H9 (cell line): ENCODE measurements at regions not wholly inside any gene's neighbourhood (a gene's known extent, or its start where the extent isn't known, plus 50 kb on each side); places are given as distances from the start of the nearest gene placed in this dataset.

Experiments
- DNase-seq: peaks from one replicate; pipeline ENCODE4 v3.0.0-alpha.2; 2017
- H2AFZ ChIP-seq: one replicate; pipeline ENCODE4 v1.6.1; 2013; ENCODE audit warnings: mild to moderate bottlenecking, low read length, control low read depth, moderate library complexity
- H2AK5ac ChIP-seq: 2 replicates; pipeline ENCODE4 v1.6.1; 2013; ENCODE audit warnings: low read length, control low read depth, mixed read lengths; ENCODE audit not compliant: insufficient read length
- H2BK120ac ChIP-seq: one replicate; pipeline ENCODE4 v1.6.1; 2013; ENCODE audit warnings: low read depth, mild to moderate bottlenecking, low read length, control low read depth, inconsistent platforms; ENCODE audit not compliant: poor library complexity, severe bottlenecking
- H2BK12ac ChIP-seq: 2 replicates; pipeline ENCODE4 v1.6.1; 2013; ENCODE audit warnings: low read length, control low read depth, mixed read lengths, low read depth; ENCODE audit not compliant: insufficient read length
- H2BK15ac ChIP-seq: 2 replicates; pipeline ENCODE4 v1.6.1; 2013; ENCODE audit warnings: low read depth, low read length, control low read depth
- H2BK20ac ChIP-seq: one replicate; pipeline ENCODE4 v1.6.1; 2013; ENCODE audit warnings: low read depth, mild to moderate bottlenecking, low read length, control low read depth, inconsistent platforms; ENCODE audit not compliant: poor library complexity, severe bottlenecking
- H2BK5ac ChIP-seq: 2 replicates; pipeline ENCODE4 v1.6.1; 2013; ENCODE audit warnings: low read length, control low read depth, mixed read lengths; ENCODE audit not compliant: insufficient read length
- H3K14ac ChIP-seq: 2 replicates; pipeline ENCODE4 v1.6.1; 2013; ENCODE audit warnings: low read length, control low read depth; ENCODE audit not compliant: insufficient read depth
- H3K18ac ChIP-seq: 2 replicates; pipeline ENCODE4 v1.6.1; 2013; ENCODE audit warnings: low read depth, mild to moderate bottlenecking, mixed read lengths, low read length, control low read depth; ENCODE audit not compliant: insufficient read length
- H3K23ac ChIP-seq: 2 replicates; pipeline ENCODE4 v1.6.1; 2013; ENCODE audit warnings: low read length, control low read depth, mixed read lengths, low read depth; ENCODE audit not compliant: insufficient read length
- H3K23me2 ChIP-seq: 2 replicates; pipeline ENCODE4 v1.6.1; 2013; ENCODE audit warnings: low read depth, mild to moderate bottlenecking, mixed read lengths, low read length, control low read depth; ENCODE audit not compliant: insufficient read length, poor library complexity, severe bottlenecking
- H3K27ac ChIP-seq: 2 replicates; pipeline ENCODE4 v1.5.1; 2013; ENCODE audit warnings: low read length, control low read depth, mixed read lengths, low read depth; ENCODE audit not compliant: insufficient read length
- H3K27me3 ChIP-seq: 2 replicates; pipeline ENCODE4 v1.6.1; 2013; ENCODE audit warnings: low read length, control low read depth, inconsistent platforms; ENCODE audit not compliant: insufficient read depth
- H3K4ac ChIP-seq: 2 replicates; pipeline ENCODE4 v1.6.1; 2013; ENCODE audit warnings: low read depth, mild to moderate bottlenecking, control low read depth, inconsistent platforms, low read length, moderate library complexity
- H3K4me1 ChIP-seq: 2 replicates; pipeline ENCODE4 v1.6.1; 2013; ENCODE audit warnings: low read length, control low read depth, inconsistent platforms; ENCODE audit not compliant: insufficient read depth
- H3K4me2 ChIP-seq: 2 replicates; pipeline ENCODE4 v1.6.1; 2013; ENCODE audit warnings: low read length, control low read depth, mixed read lengths; ENCODE audit not compliant: insufficient read length, insufficient read depth
- H3K56ac ChIP-seq: 2 replicates; pipeline ENCODE4 v1.6.1; 2013; ENCODE audit warnings: low read depth, mild to moderate bottlenecking, mixed read lengths, low read length, control low read depth; ENCODE audit not compliant: insufficient read length
- H3K79me1 ChIP-seq: 2 replicates; pipeline ENCODE4 v1.6.1; 2013; ENCODE audit warnings: low read depth, mild to moderate bottlenecking, moderate library complexity, low read length, control low read depth, inconsistent platforms; ENCODE audit not compliant: insufficient read depth, poor library complexity, severe bottlenecking
- H3K79me2 ChIP-seq: 2 replicates; pipeline ENCODE4 v1.6.1; 2013; ENCODE audit warnings: low read length, control low read depth, inconsistent platforms; ENCODE audit not compliant: insufficient read depth
- H3K9ac ChIP-seq: 2 replicates; pipeline ENCODE4 v1.6.1; 2013; ENCODE audit warnings: low read length, control low read depth, mixed read lengths; ENCODE audit not compliant: insufficient read length; ENCODE audit errors: extremely low read depth
- H3K9me3 ChIP-seq: one replicate; pipeline ENCODE4 v1.6.1; 2013; ENCODE audit warnings: low read depth, low read length, inconsistent platforms; ENCODE audit not compliant: control insufficient read depth
- H3T11ph ChIP-seq: one replicate; pipeline ENCODE4 v1.6.1; 2013; ENCODE audit warnings: mild to moderate bottlenecking, low read length, control low read depth, inconsistent platforms
- H4K20me1 ChIP-seq: one replicate; pipeline ENCODE4 v1.6.1; 2013; ENCODE audit not compliant: control insufficient read depth, insufficient read length, insufficient read depth
- H4K5ac ChIP-seq: 2 replicates; pipeline ENCODE4 v1.6.1; 2013; ENCODE audit warnings: low read depth, mild to moderate bottlenecking, mixed read lengths, low read length, control low read depth; ENCODE audit not compliant: insufficient read length
- H4K8ac ChIP-seq: replicated peaks from 2 replicates; pipeline ENCODE4 v1.6.1; 2013; ENCODE audit warnings: low read length, control low read depth, mixed read lengths, low read depth; ENCODE audit not compliant: insufficient read length
- H4K91ac ChIP-seq: 2 replicates; pipeline ENCODE4 v1.6.1; 2013; ENCODE audit warnings: low read depth, mild to moderate bottlenecking, moderate library complexity, mixed read lengths, low read length, control low read depth; ENCODE audit not compliant: insufficient read length
- H3K27ac Mint-ChIP-seq, 3 experiments: 2 replicates in 2 of 3; 3 replicates in 1 of 3; pipeline ENCODE4 v1.8.0; 2020 to 2021; ENCODE audit warnings: mixed read lengths in 3 of 3, mild to moderate bottlenecking in 1 of 3, moderate library complexity in 1 of 3
- H3K27me3 Mint-ChIP-seq: 2 replicates; pipeline ENCODE4 v1.8.0; 2021; ENCODE audit warnings: low read depth, mild to moderate bottlenecking, moderate library complexity, mixed read lengths
- H3K36me3 Mint-ChIP-seq, 3 experiments: 2 replicates in 2 of 3; 3 replicates in 1 of 3; pipeline ENCODE4 v1.8.0; 2020 to 2021; ENCODE audit warnings: low read depth in 3 of 3, mixed read lengths in 3 of 3; ENCODE audit not compliant: insufficient read depth in 1 of 3
- H3K4me1 Mint-ChIP-seq, 2 experiments: 2 replicates each; pipeline ENCODE4 v1.8.0; 2020; ENCODE audit warnings: mixed read lengths in 2 of 2
- H3K4me3 Mint-ChIP-seq, 2 experiments: 2 replicates in 1 of 2; 3 replicates in 1 of 2; pipeline ENCODE4 v1.8.0; 2020 to 2021; ENCODE audit warnings: mild to moderate bottlenecking in 2 of 2, mixed read lengths in 2 of 2, moderate library complexity in 1 of 2
- H3K9me3 Mint-ChIP-seq, 2 experiments: 2 replicates in 1 of 2; 3 replicates in 1 of 2; pipeline ENCODE4 v1.8.0; 2020; ENCODE audit warnings: mild to moderate bottlenecking in 2 of 2, mixed read lengths in 2 of 2, moderate library complexity in 1 of 2
- CTCF ChIP-seq: fragments of 200-600 bp; sonication (generic); conservative IDR thresholded peaks from 3 replicates; pipeline ENCODE4 v1.8.0; 2021; ENCODE audit warnings: antibody characterized with exemption, mild to moderate bottlenecking
- WGBS: extraction: QIAGEN DNeasy Blood & Tissue Kit; methylation state at CpG from one replicate; pipeline ENCODE4 v1.1.7; 2013; ENCODE audit warnings: missing lambda C conversion rate, low lambda C conversion rate, mixed read lengths; ENCODE audit not compliant: insufficient read length; ENCODE audit errors: extremely low coverage; 5-methylcytosine and 5-hydroxymethylcytosine counted together

- no peak overlapping the region for H3K18ac ChIP-seq
- H2BK5ac ChIP-seq: no peak overlapping the region
- no peak overlapping the region for H2AFZ ChIP-seq
- no peaks in the 10 kb centered on the region for H3K23me2 ChIP-seq
- H3K9ac ChIP-seq: no peak overlapping the region
- H2BK12ac ChIP-seq: no peak overlapping the region
- TF ChIP-seq CTCF: no peak
- H4K8ac ChIP-seq: no peak overlapping the region
- H3K79me1 ChIP-seq: no peaks in the 10 kb centered on the region
- Mint-ChIP-seq H3K4me1 (no peaks in the 10 kb centered on the region), H3K27ac (no peak overlapping the region), H3K36me3 (no peaks in the 10 kb centered on the region), H3K4me3 (no peak overlapping the region), H3K9me3 (no peaks in the 10 kb centered on the region), H3K27me3 (no peaks in the 10 kb centered on the region)
- H2BK120ac ChIP-seq: no peak overlapping the region
- no peak overlapping the region for H3K56ac ChIP-seq
- no peaks in the 10 kb centered on the region for H3K4me1 ChIP-seq
- no peak for DNase-seq
- no peaks in the 10 kb centered on the region for H3K27me3 ChIP-seq
- H3K4ac ChIP-seq: no peak overlapping the region
- no peak overlapping the region for H2AK5ac ChIP-seq
- H3K27ac ChIP-seq: no peak overlapping the region
- H4K91ac ChIP-seq: no peak overlapping the region
- H3T11ph ChIP-seq: no peak overlapping the region
- H3K23ac ChIP-seq: no peak overlapping the region
- H3K4me2 ChIP-seq: no peak overlapping the region
- H3K14ac ChIP-seq: no peak overlapping the region
- no peak overlapping the region for H4K5ac ChIP-seq
- H4K20me1 ChIP-seq: no peaks in the 10 kb centered on the region
- no peaks in the 10 kb centered on the region for H3K79me2 ChIP-seq
- H2BK20ac ChIP-seq: no peak overlapping the region
- no CpG with 5 or more reads among the region's 1 CpG for WGBS
- no peak overlapping the region for H2BK15ac ChIP-seq
- H3K9me3 ChIP-seq: no peaks in the 10 kb centered on the region
Measured at GRCh38 chr3:105953831-105954230, 85.0 kb upstream of the CBLB start.
